ENCODE measurements at regions not wholly inside any gene's neighbourhood (a gene's known extent, or its start where the extent isn't known, plus 50 kb on each side); places are given as distances from the start of the nearest gene placed in this dataset.

DNA sequence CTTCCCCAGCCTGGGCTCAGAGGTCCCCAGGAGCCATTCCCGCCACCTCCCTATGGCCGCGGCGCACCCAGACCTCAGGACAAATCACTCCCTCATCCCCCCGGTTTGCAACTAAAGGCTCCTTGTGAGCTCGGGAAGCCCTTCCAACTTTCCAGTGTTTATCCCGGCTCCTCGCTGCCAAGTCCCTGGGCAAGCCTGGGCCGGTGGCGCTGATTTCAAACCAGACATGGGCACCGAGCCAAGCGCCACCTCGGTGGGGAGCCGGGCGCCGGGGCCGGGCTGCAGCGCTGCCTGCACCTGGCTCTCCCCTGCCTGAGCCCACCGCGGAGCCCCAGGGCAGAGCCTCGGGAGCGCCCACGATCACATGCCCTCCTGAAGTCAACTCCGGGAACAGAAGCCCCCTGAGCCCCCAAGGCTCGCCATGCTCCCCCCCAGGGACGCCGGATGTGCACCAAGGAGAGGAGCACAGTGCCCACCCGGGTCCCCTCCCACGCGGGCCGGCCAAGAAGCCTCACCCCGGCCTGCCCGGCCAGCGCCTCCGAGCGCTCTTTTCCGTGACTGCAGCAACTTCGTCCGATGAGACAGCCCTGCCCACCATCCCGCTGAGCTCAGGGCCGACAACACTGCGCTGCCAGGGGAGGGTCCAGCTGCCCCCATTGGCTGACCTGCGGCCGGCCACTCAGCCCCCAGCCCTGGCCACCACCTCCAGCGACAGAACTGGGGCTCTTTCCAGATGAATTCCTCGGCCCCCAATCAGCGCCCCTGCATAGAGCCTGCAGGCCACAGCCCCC, 50.0 kb downstream of the NCOR2 start:
- no peak for DNase-seq (ENCODE audit: low read depth in 2 of 3, low spot score in 1 of 3)

DNA sequence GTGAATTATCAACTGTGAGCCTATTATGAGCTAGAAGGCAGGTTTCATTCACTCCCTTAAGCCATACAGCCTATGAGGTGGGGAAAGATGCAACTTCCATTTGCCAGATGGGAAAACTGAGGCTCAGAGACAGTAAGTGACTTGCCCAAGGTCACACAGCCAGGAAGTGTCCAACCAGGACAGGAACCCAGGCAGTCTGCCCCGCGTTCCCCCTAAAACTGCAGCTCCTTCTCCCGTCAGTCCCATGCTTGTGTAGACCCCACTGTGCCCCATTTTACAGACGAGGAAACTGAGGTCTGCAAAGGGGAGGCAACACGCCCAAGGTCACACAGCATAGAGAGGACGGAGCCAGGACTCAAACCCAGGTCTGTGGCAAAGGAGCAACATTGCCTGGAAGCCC, 50.6 kb downstream of the NCOR2 start:
- no peak for DNase-seq (ENCODE audit: low read depth in 2 of 3, low spot score in 1 of 3)

DNA sequence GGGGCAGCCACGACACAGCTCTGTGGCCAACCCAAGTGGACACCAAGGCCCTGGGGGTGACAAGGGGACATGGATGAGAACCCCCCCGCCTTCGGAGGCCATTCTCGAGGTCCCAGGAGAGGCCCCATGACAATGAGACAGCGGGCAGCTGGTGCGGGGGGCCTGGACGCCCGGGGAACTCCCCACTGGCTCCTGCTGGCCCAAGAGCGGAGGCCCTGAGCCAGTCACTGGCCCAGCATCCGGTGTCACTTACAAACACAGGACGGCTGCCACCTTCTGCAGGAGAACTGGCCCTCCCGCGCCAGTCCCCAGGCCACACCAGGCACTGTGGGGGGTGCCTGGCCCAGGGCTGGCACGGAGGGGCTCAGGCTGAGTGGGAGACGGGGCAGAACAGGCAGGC, 51.4 kb downstream of the NCOR2 start:
- no peak for DNase-seq (ENCODE audit: low read depth in 2 of 3, low spot score in 1 of 3)

GRCh38 chr12:124514996-124515932, 52.1 kb downstream of the NCOR2 start:
- no peak for DNase-seq (ENCODE audit: low read depth in 2 of 3, low spot score in 1 of 3)

DNA sequence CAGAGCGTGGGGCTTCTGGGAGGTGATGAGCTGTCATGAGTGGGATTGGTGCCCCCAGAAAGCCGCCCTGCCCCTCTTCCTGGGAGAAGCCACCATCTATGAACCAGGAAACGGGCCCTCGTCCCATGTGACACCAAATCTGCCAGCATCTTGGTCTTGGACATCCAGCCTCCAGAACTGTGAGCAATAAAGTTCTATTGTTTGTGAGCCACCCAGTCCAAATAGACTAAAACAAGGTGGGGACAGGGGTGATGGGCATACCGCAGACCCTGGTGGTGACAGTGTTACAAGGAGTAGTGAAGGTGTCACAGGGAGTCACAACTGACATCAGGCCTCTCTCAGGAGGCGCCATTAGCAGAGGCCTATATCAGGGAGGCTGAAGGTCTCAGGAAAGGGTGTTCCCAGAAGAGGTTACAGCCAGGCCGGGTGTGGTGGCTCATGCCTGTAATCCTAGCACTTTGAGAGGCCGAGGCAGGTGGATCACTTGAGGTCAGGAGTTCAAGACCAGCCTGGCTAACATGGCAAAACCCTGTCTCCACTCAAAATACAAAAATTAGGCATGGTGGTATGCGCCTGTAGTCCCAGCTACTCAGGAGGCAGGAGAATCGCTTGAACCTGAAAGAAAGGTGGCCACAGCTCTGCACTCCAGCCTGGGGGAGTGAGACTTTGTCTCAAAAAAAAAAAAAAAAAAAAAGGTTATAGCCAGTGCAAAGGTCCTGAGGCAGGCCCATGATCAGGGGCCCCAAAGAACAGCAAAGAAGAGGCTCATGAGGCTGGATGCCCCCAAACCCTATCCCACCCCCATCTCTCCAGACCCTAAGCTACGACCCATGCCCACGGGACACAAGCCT, 53.0 kb downstream of the NCOR2 start:
- DNase-seq (ENCODE audit: low read depth in 2 of 3, low spot score in 1 of 3), result no peak

GRCh38 chr12:124513297-124513867, 54.0 kb downstream of the NCOR2 start:
- DNase-seq (ENCODE audit: low read depth in 2 of 3, low spot score in 1 of 3), result no peak

DNA sequence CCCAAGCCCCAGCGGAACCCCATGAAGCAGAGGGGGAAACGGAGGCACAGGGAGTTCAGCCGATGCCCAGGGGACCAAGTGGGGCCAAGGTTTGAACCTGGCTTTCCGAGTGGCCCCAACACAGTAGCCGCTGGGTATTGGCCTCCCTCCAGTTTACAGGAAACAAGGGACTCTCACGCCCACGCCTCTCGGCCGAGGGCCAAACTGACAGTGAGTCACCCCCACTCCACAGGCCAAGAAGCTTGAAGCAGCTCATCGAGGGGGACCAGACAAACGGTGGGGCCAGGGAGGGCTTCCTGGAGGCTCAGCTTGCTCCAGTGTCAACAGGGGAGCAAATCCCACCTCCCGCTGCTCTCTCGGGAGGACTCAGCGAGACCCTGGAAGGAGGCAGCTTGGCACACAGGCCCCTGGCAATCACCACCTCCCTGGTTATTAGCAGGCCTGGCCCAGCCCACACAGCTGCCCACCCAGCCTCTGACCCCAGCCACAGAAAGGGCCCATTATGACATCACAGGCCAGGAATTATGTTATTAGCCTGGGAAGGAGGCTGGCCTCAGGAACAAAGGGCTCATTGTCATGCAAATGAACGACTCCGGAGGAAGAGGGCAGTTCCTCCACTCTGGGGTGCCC, 54.6 kb downstream of the NCOR2 start:
- no peak for DNase-seq (ENCODE audit: low read depth in 2 of 3, low spot score in 1 of 3)

DNA sequence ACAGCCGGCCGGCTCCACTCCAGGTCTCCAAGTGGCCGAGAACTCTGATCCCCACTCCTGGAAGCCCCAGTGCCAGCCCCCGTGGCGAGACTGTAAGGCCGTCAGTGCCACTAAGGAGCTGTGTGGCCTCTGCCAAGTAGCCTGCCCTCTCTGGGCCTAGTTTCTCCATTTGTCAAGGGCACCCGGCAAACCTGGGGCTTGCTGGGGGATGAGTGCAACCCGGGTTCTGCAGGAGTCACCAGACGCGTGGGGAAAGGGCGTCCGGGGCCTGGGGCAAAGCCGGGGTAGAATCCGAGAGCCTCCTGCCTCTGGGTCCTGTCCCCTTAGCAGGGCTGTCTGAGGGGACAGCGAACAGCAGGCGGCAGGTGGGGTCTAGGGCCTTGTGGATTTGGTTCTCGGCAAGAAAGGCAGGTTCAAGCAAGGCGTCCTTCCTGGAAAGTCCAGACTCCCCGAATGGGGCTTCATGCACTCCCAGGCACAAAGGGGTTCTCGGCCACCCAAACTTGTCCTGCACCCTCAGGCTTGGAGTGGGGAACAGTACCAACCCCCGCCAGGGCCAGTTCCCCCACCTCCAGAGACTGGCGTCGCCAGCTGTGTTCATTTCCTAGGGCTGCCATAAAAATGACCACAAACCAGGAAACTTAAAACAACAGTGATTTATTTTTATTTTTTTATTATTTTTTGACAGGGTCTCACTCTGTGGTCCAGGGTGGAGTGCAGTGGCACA, 56.0 kb downstream of the NCOR2 start:
- no peak for DNase-seq (ENCODE audit: low read depth in 2 of 3, low spot score in 1 of 3)

DNA sequence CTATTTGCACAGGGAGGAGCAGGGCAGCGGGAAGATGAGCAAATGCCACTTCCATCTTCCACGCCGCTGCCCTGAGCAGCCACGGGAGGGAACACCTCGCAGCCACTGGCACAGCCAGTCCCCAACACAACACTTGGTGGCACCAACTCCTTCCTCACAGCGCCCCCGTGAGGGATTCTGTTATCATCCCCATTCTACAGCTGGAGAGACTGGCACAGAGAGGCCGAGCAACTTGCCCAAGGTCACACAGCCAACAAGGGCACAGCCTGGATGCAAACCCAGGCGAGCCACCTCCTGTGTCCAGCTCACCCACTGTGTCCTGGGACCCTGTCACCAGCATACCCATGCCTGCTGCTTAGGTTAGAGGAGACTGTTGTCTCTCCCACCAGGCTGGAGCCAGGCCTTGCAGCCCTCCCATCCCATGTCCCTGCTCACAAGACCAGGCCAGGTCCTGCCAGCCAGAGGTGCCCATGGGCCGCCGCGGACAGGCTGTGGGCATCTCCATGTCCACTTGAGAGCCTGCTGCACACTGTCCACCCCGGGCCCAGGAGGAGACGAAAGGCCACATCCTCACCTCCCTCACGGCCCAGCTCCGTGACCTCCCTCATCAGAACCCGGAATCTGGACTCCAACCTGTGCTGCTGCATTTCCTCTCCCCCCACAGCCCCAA, 57.0 kb downstream of the NCOR2 start:
- DNase-seq (ENCODE audit: low read depth in 2 of 3, low spot score in 1 of 3), result no peak

- no peak for DNase-seq (ENCODE audit: low read depth in 2 of 3, low spot score in 1 of 3)
Observed at GRCh38 chr12:124509676-124510300, 57.6 kb downstream of the NCOR2 start.

DNA sequence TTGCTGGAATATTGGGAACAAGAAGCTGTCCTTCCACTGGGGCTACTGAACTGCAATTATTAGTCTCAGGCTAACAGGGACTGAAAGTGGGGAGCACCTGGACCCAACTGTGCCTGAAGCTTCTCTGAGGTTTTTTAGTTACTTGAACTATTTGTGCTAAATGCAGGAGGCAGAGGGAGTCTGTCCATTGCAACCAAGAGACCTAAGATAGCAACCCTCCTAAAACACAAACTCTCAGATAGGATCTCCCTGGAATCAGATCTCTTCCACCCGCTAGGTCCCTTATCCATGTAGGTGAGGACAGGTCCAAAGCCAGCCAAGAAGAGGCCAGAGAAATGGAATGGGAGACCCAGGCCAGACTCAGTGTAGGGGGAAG, 58.1 kb downstream of the NCOR2 start:
- DNase-seq (ENCODE audit: low read depth in 2 of 3, low spot score in 1 of 3), result no peak

DNA sequence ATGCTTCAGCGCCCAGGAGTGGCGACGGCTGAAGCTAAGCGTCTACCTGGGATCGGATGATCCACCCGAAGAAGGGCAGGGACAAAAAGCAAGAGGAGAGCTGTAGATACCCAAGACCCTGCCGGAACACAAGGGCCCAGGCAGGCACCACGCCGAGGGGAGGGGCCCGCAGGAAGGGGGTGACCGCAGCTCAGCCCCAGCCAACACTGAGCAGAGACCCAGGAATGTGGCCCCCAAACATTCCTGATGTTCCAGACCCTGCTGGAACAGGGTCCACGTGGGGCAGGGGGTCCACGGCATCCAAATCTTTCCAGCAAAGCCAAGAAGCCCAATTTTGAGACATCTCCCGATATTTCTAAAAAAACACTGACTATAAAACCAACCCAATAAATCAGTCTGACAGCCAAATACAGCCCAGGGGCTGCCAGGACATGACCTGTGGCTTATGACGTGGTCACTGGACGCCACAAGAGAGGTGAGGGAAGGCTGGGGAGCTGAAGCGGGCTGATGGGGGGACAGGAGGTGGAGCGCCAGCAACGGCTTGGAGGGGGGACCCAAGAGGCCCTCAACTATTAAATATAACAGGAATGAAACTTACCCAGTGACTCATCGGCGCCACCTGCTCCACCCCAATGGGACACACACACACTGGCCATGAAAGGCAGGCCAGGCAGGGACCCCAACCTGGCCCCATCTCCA, 58.9 kb downstream of the NCOR2 start:
- DNase-seq (ENCODE audit: low read depth in 2 of 3, low spot score in 1 of 3), result no peak

- no peak for DNase-seq (ENCODE audit: low read depth in 2 of 3, low spot score in 1 of 3)
Observed at GRCh38 chr12:124507188-124508109, 60.0 kb downstream of the NCOR2 start.

GRCh38 chr12:124506832-124507153, 60.6 kb downstream of the NCOR2 start:
- DNase-seq (ENCODE audit: low read depth in 2 of 3, low spot score in 1 of 3), result no peak

GRCh38 chr12:124506145-124506831, 61.1 kb downstream of the NCOR2 start:
- no peak for DNase-seq (ENCODE audit: low read depth in 2 of 3, low spot score in 1 of 3)

- no peak for DNase-seq (ENCODE audit: low read depth in 2 of 3, low spot score in 1 of 3)
Observed at GRCh38 chr12:124505001-124505818, 62.2 kb downstream of the NCOR2 start.
